B cell (primary cell): ENCODE measurements at regions not wholly inside any gene's neighbourhood (a gene's known extent, or its start where the extent isn't known, plus 50 kb on each side); places are given as distances from the start of the nearest gene placed in this dataset.

Source experiments
- ATAC-seq: fragments of 200-7000 bp; cut with Tn5 transposase; one replicate; pipeline ENCODE4 v1.10.0; 2021; ENCODE audit warnings: low read depth, mild to moderate bottlenecking, moderate number of reproducible peaks, moderate library complexity
- CTCF ChIA-PET: fragments of 350-600 bp; sonication (Branson Sonifier 250); formaldehyde crosslinking; loops from one replicate; lab custom pipeline; 2021; ENCODE audit warnings: antibody characterized with exemption, inconsistent platforms; lab: Charles Lee
- POLR2A ChIA-PET: fragments of 350-600 bp; sonication (Branson Sonifier 250); formaldehyde crosslinking; loops from one replicate; lab custom pipeline; 2021; ENCODE audit warnings: antibody characterized with exemption; lab: Charles Lee
- DNase-seq: peaks from one replicate; pipeline ENCODE4 v3.0.0; 2013
- H2AFZ ChIP-seq: 2 replicates; pipeline ENCODE4 v1.6.1; 2012; ENCODE audit warnings: mild to moderate bottlenecking, low read depth, low read length; ENCODE audit not compliant: insufficient read depth, poor library complexity, severe bottlenecking
- H3K27ac ChIP-seq, 2 donors: 1 replicate in 1 of 2; 2 replicates in 1 of 2; pipeline ENCODE4 v1.5.1; 2012 to 2013; ENCODE audit warnings: low read length in 2 of 2, mild to moderate bottlenecking in 2 of 2, moderate library complexity in 1 of 2
- H3K27me3 ChIP-seq, 4 experiments: fragments of 200-600 bp in 1 of 4; sonication (generic) in 1 of 4; replicated peaks in 1 of 4; 1 replicate in 2 of 4; 2 replicates in 2 of 4; pipeline versions ENCODE4 v1.6.1 to v1.7.0; 2013 to 2016; ENCODE audit warnings: low read length in 3 of 4, mild to moderate bottlenecking in 2 of 4, mixed read lengths in 1 of 4, moderate library complexity in 1 of 4; ENCODE audit not compliant: insufficient read depth in 4 of 4, control insufficient read depth in 3 of 4; ENCODE audit errors: control extremely low read depth in 1 of 4
- H3K36me3 ChIP-seq, 2 experiments: replicated peaks in 1 of 2; 1 replicate in 1 of 2; 2 replicates in 1 of 2; pipeline versions ENCODE4 v1.6.1 to v1.7.1; 2013; ENCODE audit warnings: low read length in 1 of 2; ENCODE audit not compliant: insufficient read depth in 2 of 2, control insufficient read depth in 1 of 2; ENCODE audit errors: control extremely low read depth in 1 of 2, extremely low read depth in 1 of 2
- H3K4me1 ChIP-seq, 2 donors: fragments of 200-600 bp in 1 of 2; sonication (generic) in 1 of 2; 1 replicate in 1 of 2; 2 replicates in 1 of 2; pipeline versions ENCODE4 v1.5.1 to v1.6.1; 2013 to 2017; ENCODE audit warnings: low read length in 2 of 2; ENCODE audit not compliant: control insufficient read depth in 2 of 2, insufficient read depth in 2 of 2
- H3K4me2 ChIP-seq: replicated peaks from 2 replicates; pipeline ENCODE3; 2012; ENCODE audit warnings: mild to moderate bottlenecking, low read depth, low read length; ENCODE audit not compliant: poor library complexity, severe bottlenecking
- H3K4me3 ChIP-seq, 5 experiments: fragments of 200-600 bp in 1 of 5; sonication (generic) in 1 of 5; 1 replicate in 3 of 5; 2 replicates in 2 of 5; pipeline versions ENCODE4 v1.5.1 to v1.7.0; 2011 to 2016; ENCODE audit warnings: low read length in 4 of 5, mild to moderate bottlenecking in 4 of 5, low read depth in 2 of 5, control low read depth in 1 of 5, moderate library complexity in 1 of 5; ENCODE audit not compliant: insufficient read depth in 1 of 5; ENCODE audit errors: control extremely low read depth in 1 of 5, extremely low read depth in 1 of 5
- H3K79me2 ChIP-seq: fragments of 200-600 bp; sonication (generic); one replicate; pipeline ENCODE4 v1.6.0; 2016; ENCODE audit warnings: low read length; ENCODE audit not compliant: control insufficient read depth, insufficient read depth
- H3K9ac ChIP-seq: fragments of 200-600 bp; sonication (generic); 2 replicates; pipeline ENCODE4 v1.6.1; 2017; ENCODE audit warnings: mild to moderate bottlenecking, low read length, moderate library complexity
- H3K9me3 ChIP-seq, 3 donors: one replicate each; pipeline versions ENCODE4 v1.6.1 to v1.7.1; 2013; ENCODE audit warnings: low read length in 2 of 3; ENCODE audit not compliant: control insufficient read depth in 2 of 3, insufficient read depth in 1 of 3; ENCODE audit errors: control extremely low read depth in 1 of 3
- H4K20me1 ChIP-seq: 2 replicates; pipeline ENCODE4 v1.6.0; 2012; ENCODE audit warnings: mild to moderate bottlenecking, low read length; ENCODE audit not compliant: insufficient read depth, control insufficient read depth, poor library complexity, severe bottlenecking
- H3K27ac Mint-ChIP-seq: one replicate; pipeline ENCODE4 v1.8.0; 2021; ENCODE audit warnings: mixed read lengths
- H3K27me3 Mint-ChIP-seq: one replicate; pipeline ENCODE4 v1.8.0; 2021; ENCODE audit warnings: mixed read lengths
- H3K4me1 Mint-ChIP-seq: one replicate; pipeline ENCODE4 v1.8.0; 2021; ENCODE audit warnings: mixed read lengths
- H3K4me3 Mint-ChIP-seq: one replicate; pipeline ENCODE4 v1.8.0; 2021; ENCODE audit warnings: mixed read lengths
- H3K9me3 Mint-ChIP-seq: one replicate; pipeline ENCODE4 v1.8.0; 2022; ENCODE audit warnings: mixed read lengths; ENCODE audit not compliant: insufficient read depth
- CTCF ChIP-seq: fragments of 200-600 bp; IDR thresholded peaks from one replicate; pipeline ENCODE4 v1.8.0; 2022; ENCODE audit warnings: antibody characterized with exemption, mild to moderate bottlenecking
- EZH2 ChIP-seq: IDR thresholded peaks from 2 replicates; pipeline ENCODE4 v1.6.1; 2012; ENCODE audit warnings: borderline replicate concordance, low read depth, mild to moderate bottlenecking, moderate library complexity, low read length; ENCODE audit not compliant: insufficient read depth, poor library complexity, severe bottlenecking
- WGBS: methylation state at CpG from one replicate; pipeline ENCODE4 v1.1.5; 2013; ENCODE audit warnings: missing lambda C conversion rate; ENCODE audit not compliant: insufficient coverage; 5-methylcytosine and 5-hydroxymethylcytosine counted together
- intact Hi-C: fragments of 100-400 bp; cut with micrococcal nuclease; formaldehyde crosslinking; loops from one replicate; pipeline ENCODE4 v1.10.0; 2022

GRCh38 chr7:108660465-108660864, 90.8 kb downstream of the DNAJB9 start:
- no CpG with 5 or more reads among the region's 3 CpGs for WGBS
- H3K4me3 Mint-ChIP-seq = no peak overlapping the region
- H3K27ac Mint-ChIP-seq = no peak overlapping the region
- H3K4me1 Mint-ChIP-seq = no peaks in the 10 kb centered on the region
- no peak overlapping the region for H3K4me3 ChIP-seq
- DNase-seq = no peak
- no peak overlapping the region for H3K9ac ChIP-seq
- H3K27me3 ChIP-seq = no peaks in the 10 kb centered on the region
- CTCF ChIA-PET = interaction anchor here (1.0 kb wide), 1 partner anchor 68 kb away, joined by 3 read pairs; no protein-coding TSS in a partner anchor
- H4K20me1 ChIP-seq = no peaks in the 10 kb centered on the region
- ATAC-seq = no peak
- POLR2A ChIA-PET = interaction anchor here (0.6 kb wide), 1 partner anchor 514 kb away, joined by 7 read pairs; no protein-coding TSS in a partner anchor
- no peaks in the 10 kb centered on the region for H3K9me3 ChIP-seq
- H3K27me3 Mint-ChIP-seq = peaks cover 5% of the 10 kb centered on the region
- no peak for TF ChIP-seq EZH2
- TF ChIP-seq CTCF = no peak
- no peaks in the 10 kb centered on the region for H3K4me1 ChIP-seq
- no peak overlapping the region for H3K27ac ChIP-seq
- no peak overlapping the region for H3K4me2 ChIP-seq
- no peaks in the 10 kb centered on the region for H3K79me2 ChIP-seq
- intact Hi-C loops = no loop called here
- H2AFZ ChIP-seq = no peak overlapping the region
- no peaks in the 10 kb centered on the region for H3K9me3 Mint-ChIP-seq
- H3K36me3 ChIP-seq = no peaks in the 10 kb centered on the region

- no peak for ATAC-seq
- Histone ChIP-seq H3K79me2 (no peaks in the 10 kb centered on the region), H3K4me2 (no peak overlapping the region), H3K27ac (no peak overlapping the region), H3K9ac (no peak overlapping the region), H4K20me1 (no peaks in the 10 kb centered on the region), H2AFZ (no peak overlapping the region), H3K27me3 (peaks cover 0 to 3% (median 0%) of the 10 kb centered on the region in 4 experiments), H3K9me3 (no peaks in the 10 kb centered on the region), H3K4me3 (no peak overlapping the region), H3K4me1 (no peaks in the 10 kb centered on the region), H3K36me3 (no peaks in the 10 kb centered on the region)
- Mint-ChIP-seq H3K27ac (no peak overlapping the region), H3K4me1 (no peaks in the 10 kb centered on the region), H3K27me3 (peaks cover 11% of the 10 kb centered on the region), H3K9me3 (no peaks in the 10 kb centered on the region), H3K4me3 (no peak overlapping the region)
- ChIA-PET POLR2A (no interaction called here), CTCF (no interaction called here)
- WGBS = no CpG with 5 or more reads among the region's 4 CpGs
- intact Hi-C loops = no loop called here
- DNase-seq = no peak
- TF ChIP-seq EZH2 (no peak), CTCF (no peak)
Measured at GRCh38 chr7:108662783-108663362, 93.2 kb downstream of the DNAJB9 start.
